Mesenchymal stem cell (in vitro differentiated cells and primary cell): ENCODE measurements at regions not wholly inside any gene's neighbourhood (a gene's known extent, or its start where the extent isn't known, plus 50 kb on each side); places are given as distances from the start of the nearest gene placed in this dataset.

Experiments used
- DNase-seq: peaks from one replicate; pipeline ENCODE4 v3.0.0-alpha.2; 2013
- H2AFZ ChIP-seq: one replicate; pipeline ENCODE4 v1.6.1; 2013; ENCODE audit warnings: low read depth, mild to moderate bottlenecking, control low read depth, inconsistent platforms, low read length, moderate library complexity
- H2AK5ac ChIP-seq: 2 replicates; pipeline ENCODE4 v1.6.1; 2013; ENCODE audit warnings: low read length, moderate library complexity, mild to moderate bottlenecking, inconsistent platforms; ENCODE audit not compliant: severe bottlenecking
- H2BK120ac ChIP-seq: one replicate; pipeline ENCODE4 v1.6.1; 2013; ENCODE audit warnings: low read depth, mild to moderate bottlenecking, inconsistent platforms, low read length, moderate library complexity
- H2BK12ac ChIP-seq, 2 experiments: one replicate each; pipeline ENCODE4 v1.6.1; 2013; ENCODE audit warnings: inconsistent platforms in 2 of 2, low read length in 2 of 2, mild to moderate bottlenecking in 2 of 2, moderate library complexity in 2 of 2, control low read depth in 1 of 2
- H2BK15ac ChIP-seq: one replicate; pipeline ENCODE4 v1.6.1; 2013; ENCODE audit warnings: mild to moderate bottlenecking, low read depth, inconsistent platforms; ENCODE audit not compliant: poor library complexity, severe bottlenecking
- H2BK5ac ChIP-seq: 2 replicates; pipeline ENCODE4 v1.6.1; 2013; ENCODE audit warnings: low read depth, mild to moderate bottlenecking, low read length, control low read depth, inconsistent platforms; ENCODE audit not compliant: poor library complexity, severe bottlenecking
- H3K14ac ChIP-seq, 2 experiments: one replicate each; pipeline ENCODE4 v1.6.1; 2013; ENCODE audit warnings: inconsistent platforms in 2 of 2, low read length in 2 of 2, control low read depth in 1 of 2, mild to moderate bottlenecking in 1 of 2, moderate library complexity in 1 of 2
- H3K18ac ChIP-seq, 2 experiments: one replicate each; pipeline ENCODE4 v1.6.1; 2013; ENCODE audit warnings: inconsistent platforms in 2 of 2, low read length in 2 of 2, control low read depth in 1 of 2, low read depth in 1 of 2, mild to moderate bottlenecking in 1 of 2
- H3K23ac ChIP-seq, 2 experiments: one replicate each; pipeline ENCODE4 v1.6.1; 2013; ENCODE audit warnings: inconsistent platforms in 2 of 2, low read length in 2 of 2, mild to moderate bottlenecking in 2 of 2, moderate library complexity in 2 of 2, control low read depth in 1 of 2
- H3K27ac ChIP-seq: 2 replicates; pipeline ENCODE4 v1.5.1; 2013; ENCODE audit warnings: mild to moderate bottlenecking, moderate library complexity, low read length, control low read depth, inconsistent platforms; ENCODE audit not compliant: poor library complexity, severe bottlenecking
- H3K27me3 ChIP-seq, 2 experiments: 2 replicates each; pipeline versions ENCODE4 v1.6.1 to v1.7.0; 2013; ENCODE audit warnings: low read length in 2 of 2, mild to moderate bottlenecking in 2 of 2, moderate library complexity in 2 of 2, control low read depth in 1 of 2, inconsistent platforms in 1 of 2; ENCODE audit not compliant: control insufficient read depth in 1 of 2, insufficient read depth in 1 of 2
- H3K36me3 ChIP-seq, 2 experiments: 2 replicates each; pipeline versions ENCODE4 v1.6.1 to v1.7.0; 2013; ENCODE audit warnings: low read length in 2 of 2, control low read depth in 1 of 2, inconsistent platforms in 1 of 2, low read depth in 1 of 2, mild to moderate bottlenecking in 1 of 2; ENCODE audit not compliant: insufficient read depth in 2 of 2, control insufficient read depth in 1 of 2
- H3K4ac ChIP-seq, 2 experiments: one replicate each; pipeline ENCODE4 v1.6.1; 2013; ENCODE audit warnings: inconsistent platforms in 2 of 2, low read length in 2 of 2, mild to moderate bottlenecking in 2 of 2, moderate library complexity in 2 of 2, control low read depth in 1 of 2, low read depth in 1 of 2
- H3K4me1 ChIP-seq: 2 replicates; pipeline ENCODE4 v1.6.1; 2013; ENCODE audit warnings: low read depth, low read length, control low read depth; ENCODE audit not compliant: control insufficient read depth, insufficient read depth
- H3K4me2 ChIP-seq: 2 replicates; pipeline ENCODE4 v1.6.1; 2013; ENCODE audit warnings: low read length, mild to moderate bottlenecking, inconsistent platforms; ENCODE audit not compliant: poor library complexity, severe bottlenecking
- H3K4me3 ChIP-seq, 2 experiments: 2 replicates each; pipeline versions ENCODE4 v1.5.1 to v1.7.0; 2013; ENCODE audit warnings: low read length in 2 of 2, mild to moderate bottlenecking in 2 of 2, control low read depth in 1 of 2, low read depth in 1 of 2; ENCODE audit not compliant: insufficient read depth in 1 of 2
- H3K79me1 ChIP-seq: replicated peaks from 2 replicates; pipeline ENCODE4 v1.6.1; 2013; ENCODE audit warnings: mild to moderate bottlenecking, control low read depth, low read length, inconsistent platforms; ENCODE audit not compliant: poor library complexity, severe bottlenecking
- H3K9ac ChIP-seq: 2 replicates; pipeline ENCODE4 v1.7.0; 2013; ENCODE audit warnings: mild to moderate bottlenecking, low read length, moderate library complexity
- H3K9me3 ChIP-seq: 2 replicates; pipeline ENCODE4 v1.7.0; 2013; ENCODE audit warnings: mild to moderate bottlenecking, low read length; ENCODE audit not compliant: control insufficient read depth
- H4K8ac ChIP-seq: one replicate; pipeline ENCODE4 v1.6.1; 2013; ENCODE audit warnings: inconsistent platforms, mild to moderate bottlenecking, low read length, moderate library complexity
- H4K91ac ChIP-seq: one replicate; pipeline ENCODE4 v1.6.1; 2013; ENCODE audit warnings: mild to moderate bottlenecking, low read length, inconsistent platforms
- WGBS: methylation state at CpG from one replicate; pipeline ENCODE4 v1.1.7; 2013; ENCODE audit warnings: mixed read lengths; 5-methylcytosine and 5-hydroxymethylcytosine counted together

DNA sequence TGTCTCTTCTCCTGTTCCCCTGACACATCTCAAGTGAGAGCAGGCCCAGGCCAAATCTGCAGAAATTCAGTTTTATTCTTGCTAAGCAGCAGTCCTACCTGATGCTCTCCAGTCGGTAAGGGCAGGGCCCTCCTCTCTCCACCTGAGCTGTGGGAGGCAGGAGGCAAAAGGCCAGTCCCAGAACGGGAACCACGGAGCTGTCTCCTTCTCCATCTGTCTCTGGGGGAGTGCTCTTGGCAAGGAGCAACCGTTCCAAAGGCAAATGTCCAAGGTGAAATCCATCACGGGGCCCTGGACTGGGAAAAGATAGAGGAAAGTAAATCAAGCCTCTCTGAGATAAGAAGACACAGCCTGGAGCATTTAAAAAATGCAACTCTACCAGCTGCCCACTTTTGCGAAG, 65.2 kb upstream of the CDON start:
- H4K91ac ChIP-seq, result no peak overlapping the region
- no peak overlapping the region for H2BK120ac ChIP-seq
- H3K4me2 ChIP-seq, result no peak overlapping the region
- 54% methylated on average over 6 of the region's 6 CpGs for WGBS
- H3K18ac ChIP-seq, result no peak overlapping the region
- H3K9ac ChIP-seq, result peak overlapping the region; percentile 59
- no peak overlapping the region for H3K23ac ChIP-seq
- H3K4ac ChIP-seq, result no peak overlapping the region
- H2BK12ac ChIP-seq, result no peak overlapping the region
- H2BK5ac ChIP-seq, result no peak overlapping the region
- H3K4me3 ChIP-seq, result peak overlapping the region in 1 of 2 experiments; percentile 45
- H3K9me3 ChIP-seq, result no peaks in the 10 kb centered on the region
- no peak for DNase-seq
- H3K79me1 ChIP-seq, result no peaks in the 10 kb centered on the region
- peaks cover 5% of the 10 kb centered on the region for H3K4me1 ChIP-seq
- peaks cover 0 to 64% of the 10 kb centered on the region in 2 experiments for H3K27me3 ChIP-seq
- no peak overlapping the region for H3K14ac ChIP-seq
- no peak overlapping the region for H2AFZ ChIP-seq
- H3K27ac ChIP-seq, result no peak overlapping the region
- H4K8ac ChIP-seq, result no peak overlapping the region
- H3K36me3 ChIP-seq, result peaks cover 0 to 4% of the 10 kb centered on the region in 2 experiments
- no peak overlapping the region for H2AK5ac ChIP-seq
- H2BK15ac ChIP-seq, result no peak overlapping the region

DNA sequence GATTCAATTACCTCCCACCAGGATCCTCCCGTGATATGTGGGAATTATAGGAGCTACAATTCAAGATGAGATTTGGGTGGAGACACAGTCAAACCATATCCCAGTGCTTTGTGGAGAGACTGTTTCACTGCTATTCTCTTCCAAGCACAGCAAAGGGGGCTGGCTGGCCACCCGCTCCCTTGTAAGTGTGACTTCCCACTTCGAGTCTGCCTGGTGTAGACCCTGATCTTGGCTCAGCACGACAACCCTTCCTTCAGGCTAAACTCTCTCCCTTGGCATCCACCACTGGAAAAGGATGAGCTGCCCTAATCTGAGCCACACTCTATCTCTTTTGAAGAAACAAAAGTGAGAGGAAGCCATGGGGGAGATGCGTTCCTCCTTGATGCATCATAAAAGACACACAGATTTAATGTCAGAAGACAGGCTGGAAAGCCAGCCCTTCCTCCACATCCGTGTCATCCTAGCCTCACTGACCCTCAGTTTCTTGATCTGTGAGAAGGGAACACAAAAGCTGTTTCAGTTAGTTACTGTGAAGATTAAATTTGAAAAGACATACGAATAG, 64.7 kb upstream of the CDON start:
- no peak overlapping the region for H3K27ac ChIP-seq
- 81% methylated on average over 5 of the region's 7 CpGs for WGBS
- no peak overlapping the region for H2BK120ac ChIP-seq

GRCh38 chr11:126124231-126124661, 61.6 kb upstream of the CDON start:
- Histone ChIP-seq H3K23ac (no peak overlapping the region), H3K9ac (peak overlapping the region; percentile 74), H3K27ac (no peak overlapping the region), H2BK120ac (no peak overlapping the region), H2BK12ac (no peak overlapping the region), H3K36me3 (peaks cover 0 to 4% of the 10 kb centered on the region in 2 experiments), H3K79me1 (no peaks in the 10 kb centered on the region), H4K8ac (no peak overlapping the region), H3K4me3 (peak overlapping the region in 1 of 2 experiments; percentile 73), H3K4me1 (no peaks in the 10 kb centered on the region), H2BK15ac (no peak overlapping the region), H3K9me3 (no peaks in the 10 kb centered on the region), H3K4ac (no peak overlapping the region), H2AFZ (no peak overlapping the region), H2BK5ac (no peak overlapping the region), H3K18ac (no peak overlapping the region), H2AK5ac (no peak overlapping the region), H3K27me3 (peaks cover 0 to 49% of the 10 kb centered on the region in 2 experiments), H3K14ac (no peak overlapping the region), H3K4me2 (no peak overlapping the region), H4K91ac (no peak overlapping the region)
- DNase-seq, result no peak
- 78% methylated on average over 5 of the region's 5 CpGs for WGBS

More for the DNA sequence above, 64.7 kb upstream of the CDON start:
- Histone ChIP-seq H4K91ac (no peak overlapping the region), H3K9me3 (no peaks in the 10 kb centered on the region), H3K27me3 (peaks cover 0 to 64% of the 10 kb centered on the region in 2 experiments), H4K8ac (no peak overlapping the region), H3K36me3 (peaks cover 0 to 4% of the 10 kb centered on the region in 2 experiments), H3K9ac (peak overlapping the region; percentile 59), H3K23ac (no peak overlapping the region), H3K4me1 (peaks cover 2% of the 10 kb centered on the region), H2BK12ac (no peak overlapping the region), H2BK5ac (no peak overlapping the region), H3K4ac (no peak overlapping the region), H3K14ac (no peak overlapping the region), H3K4me3 (peak overlapping the region in 1 of 2 experiments; percentile 43), H3K79me1 (no peaks in the 10 kb centered on the region), H2BK15ac (no peak overlapping the region), H3K4me2 (no peak overlapping the region), H2AK5ac (no peak overlapping the region), H2AFZ (no peak overlapping the region), H3K18ac (no peak overlapping the region)
- no peak for DNase-seq

DNA sequence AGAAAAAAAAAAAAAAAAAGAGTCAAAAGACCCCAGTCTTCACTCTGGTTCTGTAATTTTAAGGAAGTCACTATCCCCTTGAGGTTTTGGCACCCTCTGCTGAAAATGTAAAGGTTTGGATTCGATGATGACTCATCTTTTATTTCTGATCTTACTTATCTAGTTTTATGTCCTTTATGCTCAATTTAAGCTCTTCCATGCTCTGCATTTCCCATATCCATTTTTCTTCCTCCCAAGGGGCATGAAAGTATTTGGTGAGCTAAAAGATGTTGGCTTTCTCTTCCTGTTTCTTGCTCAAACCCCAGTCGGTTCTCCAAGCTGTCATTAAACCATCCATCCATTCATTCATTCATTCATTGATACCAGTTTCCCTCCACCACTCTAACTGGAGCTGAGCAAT, 61.0 kb upstream of the CDON start:
- no peak overlapping the region for H3K18ac ChIP-seq
- no peak overlapping the region for H2AK5ac ChIP-seq
- no peak overlapping the region for H2AFZ ChIP-seq
- H2BK15ac ChIP-seq, result no peak overlapping the region
- no peak overlapping the region for H2BK12ac ChIP-seq
- no peak overlapping the region for H3K4me2 ChIP-seq
- H2BK5ac ChIP-seq, result no peak overlapping the region
- peak overlapping the region; percentile 74 for H3K9ac ChIP-seq
- peaks cover 0 to 4% of the 10 kb centered on the region in 2 experiments for H3K36me3 ChIP-seq
- no peak overlapping the region for H4K8ac ChIP-seq
- no peak overlapping the region for H3K4ac ChIP-seq
- no peak overlapping the region for H4K91ac ChIP-seq
- no peak overlapping the region for H2BK120ac ChIP-seq
- peak overlapping the region in 1 of 2 experiments; percentile 73 for H3K4me3 ChIP-seq
- WGBS, result 83% methylated on average over 1 of the region's 2 CpGs
- H3K27ac ChIP-seq, result no peak overlapping the region
- H3K14ac ChIP-seq, result no peak overlapping the region
- H3K9me3 ChIP-seq, result no peaks in the 10 kb centered on the region
- no peak for DNase-seq
- H3K4me1 ChIP-seq, result no peaks in the 10 kb centered on the region
- no peak overlapping the region for H3K23ac ChIP-seq
- H3K27me3 ChIP-seq, result peaks cover 0 to 45% of the 10 kb centered on the region in 2 experiments
- H3K79me1 ChIP-seq, result no peaks in the 10 kb centered on the region
